Natural killer cell (primary cell): ENCODE measurements at regions not wholly inside any gene's neighbourhood (a gene's known extent, or its start where the extent isn't known, plus 50 kb on each side); places are given as distances from the start of the nearest gene placed in this dataset.

Source experiments
- ATAC-seq, 3 donors: fragments of 150-1000 bp in 2 of 3; fragments of 200-7000 bp in 1 of 3; cut with Tn5 transposase; 1 replicate in 1 of 3; 2 replicates in 2 of 3; pipeline ENCODE4 v1.10.0; 2021; ENCODE audit warnings: mild to moderate bottlenecking in 2 of 3, moderate library complexity in 2 of 3
- DNase-seq, 2 donors: peaks; one replicate each; pipeline versions ENCODE4 v3.0.0 to v3.0.0-alpha.2; 2013 to 2021; ENCODE audit warnings: mixed read lengths in 1 of 2
- H3K27ac ChIP-seq: one replicate; pipeline ENCODE4 v1.5.1; 2013; ENCODE audit warnings: mild to moderate bottlenecking, low read length
- H3K27me3 ChIP-seq: one replicate; pipeline ENCODE4 v1.6.1; 2013; ENCODE audit warnings: low read length; ENCODE audit not compliant: control insufficient read depth, insufficient read depth
- H3K36me3 ChIP-seq: one replicate; pipeline ENCODE4 v1.6.1; 2013; ENCODE audit warnings: low read length; ENCODE audit not compliant: control insufficient read depth, insufficient read depth
- H3K4me1 ChIP-seq: one replicate; pipeline ENCODE4 v1.6.1; 2013; ENCODE audit warnings: low read length; ENCODE audit not compliant: control insufficient read depth, insufficient read depth
- H3K4me3 ChIP-seq: one replicate; pipeline ENCODE4 v1.5.1; 2013; ENCODE audit warnings: low read length
- H3K9me3 ChIP-seq: one replicate; pipeline ENCODE4 v1.6.1; 2013; ENCODE audit warnings: low read length; ENCODE audit not compliant: control insufficient read depth, insufficient read depth
- H3K27ac Mint-ChIP-seq, 2 donors: one replicate each; pipeline ENCODE4 v1.8.0; 2022; ENCODE audit warnings: mild to moderate bottlenecking in 2 of 2, mixed read lengths in 2 of 2, moderate library complexity in 1 of 2
- H3K27me3 Mint-ChIP-seq, 2 donors: one replicate each; pipeline ENCODE4 v1.8.0; 2022; ENCODE audit warnings: low read depth in 2 of 2, mixed read lengths in 2 of 2
- H3K36me3 Mint-ChIP-seq: one replicate; pipeline ENCODE4 v1.8.0; 2022; ENCODE audit warnings: mixed read lengths
- H3K4me1 Mint-ChIP-seq, 2 donors: one replicate each; pipeline ENCODE4 v1.8.0; 2022; ENCODE audit warnings: mixed read lengths in 2 of 2
- H3K4me3 Mint-ChIP-seq: one replicate; pipeline ENCODE4 v1.8.0; 2022; ENCODE audit warnings: mild to moderate bottlenecking, moderate library complexity, mixed read lengths
- H3K9me3 Mint-ChIP-seq, 2 donors: one replicate each; pipeline ENCODE4 v1.8.0; 2022; ENCODE audit warnings: mixed read lengths in 2 of 2
- CTCF ChIP-seq: fragments of 200-600 bp; IDR thresholded peaks from one replicate; pipeline ENCODE4 v1.8.0; 2022; ENCODE audit warnings: antibody characterized with exemption
- WGBS: methylation state at CpG from one replicate; pipeline ENCODE4 v1.1.7; 2013; ENCODE audit warnings: missing lambda C conversion rate; ENCODE audit not compliant: insufficient coverage; 5-methylcytosine and 5-hydroxymethylcytosine counted together
- intact Hi-C: fragments of 100-400 bp; cut with micrococcal nuclease; formaldehyde crosslinking; loops from one replicate; pipeline ENCODE4 v1.14.2; 2022

GRCh38 chr2:34353509-34354113, 754.5 kb upstream of the FAM98A start:
- no peaks in the 10 kb centered on the region for H3K27me3 Mint-ChIP-seq
- DNase-seq (no peak), ATAC-seq (no peak)
- no peaks in the 10 kb centered on the region for H3K36me3 Mint-ChIP-seq
- intact Hi-C loops, result no loop called here
- 62% methylated on average over 2 of the region's 2 CpGs for WGBS
- TF ChIP-seq CTCF, result no peak
- Histone ChIP-seq H3K4me1 (no peaks in the 10 kb centered on the region), H3K27me3 (no peaks in the 10 kb centered on the region), H3K27ac (no peak overlapping the region), H3K36me3 (no peaks in the 10 kb centered on the region), H3K4me3 (no peak overlapping the region), H3K9me3 (no peaks in the 10 kb centered on the region)
- peaks cover 7 to 10% of the 10 kb centered on the region in 2 donors for H3K9me3 Mint-ChIP-seq
- no peaks in the 10 kb centered on the region for H3K4me1 Mint-ChIP-seq
- no peak overlapping the region for H3K4me3 Mint-ChIP-seq
- no peak overlapping the region for H3K27ac Mint-ChIP-seq

GRCh38 chr2:34349527-34349926, 750.4 kb upstream of the FAM98A start:
- 78% methylated on average over 1 of the region's 1 CpG for WGBS
- no peak overlapping the region for H3K4me3 Mint-ChIP-seq
- H3K9me3 Mint-ChIP-seq, result peaks cover 3 to 8% of the 10 kb centered on the region in 2 donors
- ATAC-seq (no peak), DNase-seq (no peak)
- H3K27ac Mint-ChIP-seq, result no peak overlapping the region
- H3K36me3 ChIP-seq, result no peaks in the 10 kb centered on the region
- intact Hi-C loops, result no loop called here
- no peak overlapping the region for H3K27ac ChIP-seq
- H3K4me1 Mint-ChIP-seq, result no peaks in the 10 kb centered on the region
- no peaks in the 10 kb centered on the region for H3K36me3 Mint-ChIP-seq
- no peaks in the 10 kb centered on the region for H3K27me3 ChIP-seq
- no peaks in the 10 kb centered on the region for H3K4me1 ChIP-seq
- H3K4me3 ChIP-seq, result no peak overlapping the region
- no peaks in the 10 kb centered on the region for H3K27me3 Mint-ChIP-seq
- no peak for TF ChIP-seq CTCF
- no peaks in the 10 kb centered on the region for H3K9me3 ChIP-seq

GRCh38 chr2:34345030-34345429, 745.9 kb upstream of the FAM98A start:
- peaks cover 3% of the 10 kb centered on the region for H3K9me3 ChIP-seq
- Mint-ChIP-seq H3K36me3 (no peaks in the 10 kb centered on the region), H3K27ac (no peak overlapping the region), H3K27me3 (no peaks in the 10 kb centered on the region), H3K4me3 (no peak overlapping the region), H3K4me1 (no peaks in the 10 kb centered on the region), H3K9me3 (peaks cover 10 to 11% of the 10 kb centered on the region in 2 donors)
- WGBS, result 67% methylated on average over 1 of the region's 2 CpGs
- ATAC-seq, result no peak
- no peaks in the 10 kb centered on the region for H3K4me1 ChIP-seq
- no peaks in the 10 kb centered on the region for H3K27me3 ChIP-seq
- intact Hi-C loops, result no loop called here
- no peak for TF ChIP-seq CTCF
- no peak overlapping the region for H3K4me3 ChIP-seq
- DNase-seq, result no peak
- no peak overlapping the region for H3K27ac ChIP-seq
- H3K36me3 ChIP-seq, result no peaks in the 10 kb centered on the region

- Mint-ChIP-seq H3K4me1 (no peaks in the 10 kb centered on the region), H3K36me3 (no peaks in the 10 kb centered on the region), H3K27ac (no peak overlapping the region), H3K9me3 (peaks cover 12 to 23% of the 10 kb centered on the region in 2 donors), H3K27me3 (no peaks in the 10 kb centered on the region), H3K4me3 (no peak overlapping the region)
- Histone ChIP-seq H3K36me3 (no peaks in the 10 kb centered on the region), H3K27me3 (no peaks in the 10 kb centered on the region), H3K4me3 (no peak overlapping the region), H3K27ac (no peak overlapping the region), H3K9me3 (peaks cover 3% of the 10 kb centered on the region), H3K4me1 (no peaks in the 10 kb centered on the region)
- DNase-seq, result no peak
- intact Hi-C loops, result no loop called here
- ATAC-seq, result no peak
- WGBS, result no CpG with 5 or more reads among the region's 1 CpG
- TF ChIP-seq CTCF, result no peak
Measured at GRCh38 chr2:34340307-34340706, 741.2 kb upstream of the FAM98A start.
